CD14-positive monocyte (primary cell): ENCODE measurements at regions not wholly inside any gene's neighbourhood (a gene's known extent, or its start where the extent isn't known, plus 50 kb on each side); places are given as distances from the start of the nearest gene placed in this dataset.

Source experiments
- DNase-seq, 3 donors: peaks; one replicate each; pipeline ENCODE4 v3.0.0-alpha.2; 2011 to 2022
- H2AFZ ChIP-seq: 2 replicates; pipeline ENCODE4 v1.6.0; 2012; ENCODE audit warnings: mild to moderate bottlenecking, low read depth, low read length, inconsistent platforms; ENCODE audit not compliant: insufficient read depth, poor library complexity, severe bottlenecking
- H3K27ac ChIP-seq, 2 donors: 1 replicate in 1 of 2; 2 replicates in 1 of 2; pipeline ENCODE4 v1.5.1; 2012 to 2013; ENCODE audit warnings: low read length in 2 of 2, control low read depth in 1 of 2, inconsistent platforms in 1 of 2, low read depth in 1 of 2, mild to moderate bottlenecking in 1 of 2
- H3K27me3 ChIP-seq, 2 donors: one replicate each; pipeline versions ENCODE4 v1.6.0 to v1.6.1; 2011 to 2013; ENCODE audit warnings: low read length in 2 of 2; ENCODE audit not compliant: control insufficient read depth in 2 of 2, insufficient read depth in 2 of 2
- H3K36me3 ChIP-seq, 2 donors: replicated peaks in 1 of 2; 1 replicate in 1 of 2; 2 replicates in 1 of 2; pipeline versions ENCODE4 v1.5.1 to v1.6.1; 2012 to 2013; ENCODE audit warnings: low read length in 2 of 2, control low read depth in 1 of 2, inconsistent platforms in 1 of 2, mild to moderate bottlenecking in 1 of 2; ENCODE audit not compliant: insufficient read depth in 2 of 2, control insufficient read depth in 1 of 2
- H3K4me1 ChIP-seq, 2 donors: 1 replicate in 1 of 2; 2 replicates in 1 of 2; pipeline versions ENCODE4 v1.5.1 to v1.6.1; 2012 to 2013; ENCODE audit warnings: low read length in 2 of 2, control low read depth in 1 of 2, inconsistent platforms in 1 of 2, mild to moderate bottlenecking in 1 of 2, moderate library complexity in 1 of 2; ENCODE audit not compliant: insufficient read depth in 2 of 2, control insufficient read depth in 1 of 2
- H3K4me2 ChIP-seq: replicated peaks from 2 replicates; pipeline ENCODE3; 2012; ENCODE audit warnings: low read length, moderate library complexity, mild to moderate bottlenecking; ENCODE audit not compliant: poor library complexity, severe bottlenecking; ENCODE audit errors: extremely low read depth
- H3K4me3 ChIP-seq, 3 experiments: fragments of 200-600 bp in 1 of 3; sonication (generic) in 1 of 3; replicated peaks in 1 of 3; 1 replicate in 2 of 3; 2 replicates in 1 of 3; pipeline ENCODE4 v1.5.1; 2011 to 2013; ENCODE audit warnings: low read length in 3 of 3, mild to moderate bottlenecking in 3 of 3, control low read depth in 2 of 3, low read depth in 2 of 3, inconsistent platforms in 1 of 3, moderate library complexity in 1 of 3
- H3K79me2 ChIP-seq: 2 replicates; pipeline ENCODE4 v1.6.0; 2012; ENCODE audit warnings: mild to moderate bottlenecking, control low read depth, inconsistent platforms, low read length, moderate library complexity; ENCODE audit not compliant: insufficient read depth
- H3K9ac ChIP-seq: 2 replicates; pipeline ENCODE4 v1.6.0; 2017; ENCODE audit warnings: low read length, mild to moderate bottlenecking; ENCODE audit not compliant: insufficient read depth, poor library complexity, severe bottlenecking
- H3K9me3 ChIP-seq, 2 donors: replicated peaks in 1 of 2; 1 replicate in 1 of 2; 2 replicates in 1 of 2; pipeline versions ENCODE4 v1.5.1 to v1.6.1; 2012 to 2013; ENCODE audit warnings: low read length in 2 of 2, control low read depth in 1 of 2; ENCODE audit not compliant: control insufficient read depth in 1 of 2, insufficient read depth in 1 of 2
- H4K20me1 ChIP-seq: 2 replicates; pipeline ENCODE4 v1.6.0; 2012; ENCODE audit warnings: mild to moderate bottlenecking, low read length, control low read depth, moderate library complexity; ENCODE audit not compliant: insufficient read depth
- H3K27ac Mint-ChIP-seq, 7 donors: one replicate each; pipeline ENCODE4 v1.8.0; 2020; ENCODE audit warnings: mild to moderate bottlenecking in 7 of 7, mixed read lengths in 7 of 7, moderate library complexity in 6 of 7, inconsistent platforms in 2 of 7
- H3K27me3 Mint-ChIP-seq, 3 donors: one replicate each; pipeline ENCODE4 v1.8.0; 2021 to 2022; ENCODE audit warnings: low read depth in 3 of 3, mild to moderate bottlenecking in 3 of 3, mixed read lengths in 3 of 3, moderate library complexity in 3 of 3, inconsistent platforms in 1 of 3
- H3K36me3 Mint-ChIP-seq, 2 donors: one replicate each; pipeline ENCODE4 v1.8.0; 2020; ENCODE audit warnings: mixed read lengths in 2 of 2, inconsistent platforms in 1 of 2, mild to moderate bottlenecking in 1 of 2
- H3K4me1 Mint-ChIP-seq: one replicate; pipeline ENCODE4 v1.8.0; 2020; ENCODE audit warnings: mild to moderate bottlenecking, mixed read lengths
- H3K4me3 Mint-ChIP-seq, 2 donors: one replicate each; pipeline ENCODE4 v1.8.0; 2020; ENCODE audit warnings: mild to moderate bottlenecking in 2 of 2, mixed read lengths in 2 of 2, moderate library complexity in 1 of 2
- H3K9me3 Mint-ChIP-seq, 7 donors: one replicate each; pipeline ENCODE4 v1.8.0; 2020 to 2022; ENCODE audit warnings: mixed read lengths in 7 of 7, mild to moderate bottlenecking in 6 of 7, moderate library complexity in 6 of 7, inconsistent platforms in 2 of 7
- CTCF ChIP-seq: fragments of 200-600 bp; IDR thresholded peaks from one replicate; pipeline ENCODE4 v1.8.0; 2022; ENCODE audit warnings: antibody characterized with exemption, mild to moderate bottlenecking
- WGBS: methylation state at CpG from one replicate; pipeline ENCODE4 v1.1.5; 2013; ENCODE audit warnings: missing lambda C conversion rate; ENCODE audit not compliant: insufficient coverage; 5-methylcytosine and 5-hydroxymethylcytosine counted together
- intact Hi-C, 2 donors: fragments of 100-400 bp; cut with micrococcal nuclease; formaldehyde crosslinking; loops; one replicate each; pipeline versions ENCODE4 v1.15.0 to v1.15.1; 2023

GRCh38 chr4:71860643-71861042 is 76.8 kb upstream of the GC start:
- H3K4me3 Mint-ChIP-seq, result no peak overlapping the region
- no peak overlapping the region for H3K27ac Mint-ChIP-seq
- no CpG with 5 or more reads among the region's 1 CpG for WGBS

GRCh38 chr4:71862315-71862714 is 78.4 kb upstream of the GC start:
- Histone ChIP-seq H3K79me2 (no peaks in the 10 kb centered on the region), H3K4me1 (no peaks in the 10 kb centered on the region), H3K27me3 (no peaks in the 10 kb centered on the region), H2AFZ (no peak overlapping the region), H3K36me3 (no peaks in the 10 kb centered on the region), H3K4me2 (no peak overlapping the region), H3K4me3 (no peak overlapping the region), H3K9me3 (peaks cover 12 to 24% of the 10 kb centered on the region in 2 donors), H3K27ac (no peak overlapping the region), H3K9ac (no peak overlapping the region), H4K20me1 (no peaks in the 10 kb centered on the region)
- intact Hi-C loops, result no loop called here
- Mint-ChIP-seq H3K27me3 (peaks cover 0 to 2% (median 0%) of the 10 kb centered on the region in 3 donors), H3K9me3 (peaks cover 2 to 36% (median 13%) of the 10 kb centered on the region in 7 donors), H3K27ac (no peak overlapping the region), H3K4me1 (no peaks in the 10 kb centered on the region), H3K36me3 (no peaks in the 10 kb centered on the region), H3K4me3 (no peak overlapping the region)
- DNase-seq, result no peak
- no peak for TF ChIP-seq CTCF

More at GRCh38 chr4:71860643-71861042, 76.8 kb upstream of the GC start:
- Mint-ChIP-seq H3K27me3 (peaks cover 0 to 2% (median 0%) of the 10 kb centered on the region in 3 donors), H3K4me1 (no peaks in the 10 kb centered on the region), H3K36me3 (no peaks in the 10 kb centered on the region), H3K9me3 (peaks cover 3 to 29% (median 14%) of the 10 kb centered on the region in 7 donors)
- no peaks in the 10 kb centered on the region for H3K36me3 ChIP-seq
- H4K20me1 ChIP-seq, result no peaks in the 10 kb centered on the region
- DNase-seq, result no peak
- no peaks in the 10 kb centered on the region for H3K27me3 ChIP-seq
- H3K4me2 ChIP-seq, result no peak overlapping the region
- H3K9ac ChIP-seq, result no peak overlapping the region
- no peaks in the 10 kb centered on the region for H3K4me1 ChIP-seq
- no peak overlapping the region for H3K4me3 ChIP-seq
- intact Hi-C loops, result no loop called here
- H3K9me3 ChIP-seq, result peaks cover 7 to 24% of the 10 kb centered on the region in 2 donors
- H3K27ac ChIP-seq, result no peak overlapping the region
- no peak overlapping the region for H2AFZ ChIP-seq
- no peak for TF ChIP-seq CTCF
- H3K79me2 ChIP-seq, result no peaks in the 10 kb centered on the region
